GM21529 (cell line): ENCODE measurements at regions not wholly inside any gene's neighbourhood (a gene's known extent, or its start where the extent isn't known, plus 50 kb on each side); places are given as distances from the start of the nearest gene placed in this dataset.
A peak's percentile ranks its signal among the peaks of the same experiment; 100 is the strongest.

Source experiments
- ATAC-seq: cut with Tn5 transposase; IDR thresholded peaks from one replicate; pipeline ENCODE4 v1.9.1; 2021; ENCODE audit not compliant: unreplicated experiment

GRCh38 chr12:132426349-132427173 is 63.4 kb upstream of the FBRSL1 start:
- no peak for ATAC-seq

- ATAC-seq = no peak
These were observed 65.1 kb upstream of the FBRSL1 start for GRCh38 chr12:132424811-132425210.

GRCh38 chr12:132423820-132424645 is 65.9 kb upstream of the FBRSL1 start:
- ATAC-seq = no peak

- no peak for ATAC-seq
These were observed 66.6 kb upstream of the FBRSL1 start for GRCh38 chr12:132423251-132423819.

GRCh38 chr12:132422381-132423043 is 67.4 kb upstream of the FBRSL1 start:
- no peak for ATAC-seq

GRCh38 chr12:132422040-132422380 is 67.9 kb upstream of the FBRSL1 start:
- no peak for ATAC-seq

- no peak for ATAC-seq
These were observed 70.2 kb upstream of the FBRSL1 start for GRCh38 chr12:132419631-132420246.

- no peak for ATAC-seq
These were observed 71.5 kb upstream of the FBRSL1 start for GRCh38 chr12:132418393-132418925.

GRCh38 chr12:132417741-132418140 is 72.2 kb upstream of the FBRSL1 start:
- ATAC-seq = no peak

- ATAC-seq = no peak
These were observed 73.1 kb upstream of the FBRSL1 start for GRCh38 chr12:132416827-132417226.

- ATAC-seq = no peak
These were observed 73.8 kb upstream of the FBRSL1 start for GRCh38 chr12:132416121-132416673.

GRCh38 chr12:132415327-132416120 is 74.4 kb upstream of the FBRSL1 start:
- peak; percentile 8 for ATAC-seq

- ATAC-seq = peak; percentile 93
These were observed 75.2 kb upstream of the FBRSL1 start for GRCh38 chr12:132414634-132415326.

- no peak for ATAC-seq
These were observed 75.9 kb upstream of the FBRSL1 start for GRCh38 chr12:132413931-132414588.

GRCh38 chr12:132411457-132411856 is 78.5 kb upstream of the FBRSL1 start:
- ATAC-seq = no peak

GRCh38 chr12:132410849-132411248 is 79.1 kb upstream of the FBRSL1 start:
- no peak for ATAC-seq

GRCh38 chr12:132410296-132410625 is 79.7 kb upstream of the FBRSL1 start:
- ATAC-seq = no peak

- ATAC-seq = no peak
These were observed 80.3 kb upstream of the FBRSL1 start for GRCh38 chr12:132409495-132410295.
